ENCODE measurements at regions not wholly inside any gene's neighbourhood (a gene's known extent, or its start where the extent isn't known, plus 50 kb on each side); places are given as distances from the start of the nearest gene placed in this dataset.

GRCh38 chr11:26905368-26905767 is 88.5 kb upstream of the FIBIN start:
- ChIA-PET CTCF (no interaction called here), RAD21 (ENCODE audit: unreplicated experiment) (no interaction called here)
- no peak for FAIRE-seq

More at GRCh38 chr11:26905368-26905767, 88.5 kb upstream of the FIBIN start:
- ChIA-PET SMC1A (ENCODE audit: uncharacterized antibody, unreplicated experiment) (no interaction called here), POLR2A (no interaction called here)
- Histone ChIP-seq H4K20me1 (ENCODE audit: control insufficient read depth, insufficient read depth) (no peaks in the 10 kb centered on the region), H3K4me3 (no peak overlapping the region), H3K27me3 (replicated peaks in 1 of 2; ENCODE audit: control insufficient read depth in 2 of 2, insufficient read depth in 2 of 2, low read length in 1 of 2) (no peaks in the 10 kb centered on the region), H3K79me2 (ENCODE audit: control insufficient read depth, insufficient read depth, low read length) (no peaks in the 10 kb centered on the region), H3K36me3 (ENCODE audit: control insufficient read depth in 2 of 2, insufficient read depth in 2 of 2, low read length in 1 of 2) (no peaks in the 10 kb centered on the region), H3K4me1 (ENCODE audit: control insufficient read depth, insufficient read depth, low read length) (no peaks in the 10 kb centered on the region), H3K4me2 (ENCODE audit: control insufficient read depth, insufficient read depth) (no peak overlapping the region), H3K27ac (ENCODE audit: control insufficient read depth, insufficient read depth) (no peak overlapping the region), H3K9ac (ENCODE audit: control insufficient read depth, insufficient read depth, low read length) (no peak overlapping the region), H2AFZ (ENCODE audit: control insufficient read depth, low read depth, low read length) (no peak overlapping the region), H3K9me3 (replicated peaks; ENCODE audit: control insufficient read depth, insufficient read depth, low read length) (no peaks in the 10 kb centered on the region; the same call in 2 of the 3 replicates)
- in situ Hi-C loops (cut with MboI): no loop called here
- TF ChIP-seq ZBTB40 (IDR thresholded peaks at IDR 0.05; ENCODE audit: borderline replicate concordance) (no peak), BCL11A (IDR thresholded peaks at IDR 0.05; ENCODE audit: low read depth, low read length) (no peak), KDM1A (IDR thresholded peaks at IDR 0.05; ENCODE audit: borderline replicate concordance) (no peak), CHD2 (IDR thresholded peaks at IDR 0.05; ENCODE audit: borderline replicate concordance, low read depth, low read length) (no peak), IRF5 (IDR thresholded peaks at IDR 0.05; ENCODE audit: borderline replicate concordance) (no peak), SMARCA5 (IDR thresholded peaks at IDR 0.05) (no peak), HSF1 (IDR thresholded peaks at IDR 0.05; ENCODE audit: low read depth, low read length) (no peak), LARP7 (IDR thresholded peaks at IDR 0.05) (no peak), RUNX3 (IDR thresholded peaks at IDR 0.05; ENCODE audit: low read length) (no peak)
- no peak for DNase-seq (ENCODE audit: low read depth, low spot score)
- intact Hi-C loops (cut with micrococcal nuclease; ENCODE audit: unreplicated experiment): no loop called here
- no TSS peak for BruUV-seq (replicated peaks)
- ATAC-seq: no peak
- WGBS (ENCODE audit: insufficient coverage, insufficient replicate concordance, low lambda C conversion rate, missing lambda C conversion rate): 21% methylated on average over 3 of the region's 3 CpGs

Data from GM12878 (cell line).